GM19438 (cell line): ENCODE measurements at regions not wholly inside any gene's neighbourhood (a gene's known extent, or its start where the extent isn't known, plus 50 kb on each side); places are given as distances from the start of the nearest gene placed in this dataset.
A peak's percentile ranks its signal among the peaks of the same experiment; 100 is the strongest.
"Not testable (repeated sequence)": the region's sequence is repeated elsewhere in the genome, so short reads cannot be mapped to it uniquely, and the experiment has no call there.

Experiments
- ATAC-seq: cut with Tn5 transposase; IDR thresholded peaks from one replicate; pipeline ENCODE4 v1.9.1; 2021; ENCODE audit warnings: low read depth; ENCODE audit not compliant: unreplicated experiment

DNA sequence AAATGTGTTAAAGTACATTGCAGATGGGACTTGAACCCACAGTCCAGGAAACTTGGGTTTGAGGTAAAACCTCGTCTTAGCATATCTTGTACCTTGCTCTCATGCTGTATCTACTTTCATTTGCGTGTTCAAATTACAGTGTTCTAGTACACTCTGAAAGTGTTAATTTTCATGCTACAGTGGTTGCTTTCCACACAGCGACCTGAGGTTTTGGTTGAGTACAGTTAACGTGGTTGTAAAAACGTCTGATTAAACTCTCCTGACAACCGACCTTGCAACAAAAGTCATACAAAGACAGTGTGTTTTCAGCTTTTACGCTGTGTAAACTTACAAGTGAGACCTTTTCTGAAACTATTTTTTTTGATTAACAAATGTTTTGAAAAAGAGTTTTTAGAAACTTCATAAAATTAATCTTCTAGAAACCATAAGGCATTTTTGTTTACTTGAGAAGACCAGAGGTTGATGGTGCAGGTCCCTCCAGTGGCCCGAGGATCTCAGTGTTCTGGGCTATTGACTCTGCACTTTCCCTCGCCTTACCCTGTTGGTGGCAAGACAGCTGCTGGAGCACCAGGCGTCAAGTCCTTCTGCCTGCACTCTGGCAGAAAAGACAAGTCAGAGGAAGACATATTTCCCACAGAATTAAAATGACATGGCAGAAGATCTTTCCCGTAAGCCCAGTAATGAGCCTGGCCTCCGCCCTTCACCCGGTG is 334.0 kb downstream of the THBS2 start:
- ATAC-seq = no peak

DNA sequence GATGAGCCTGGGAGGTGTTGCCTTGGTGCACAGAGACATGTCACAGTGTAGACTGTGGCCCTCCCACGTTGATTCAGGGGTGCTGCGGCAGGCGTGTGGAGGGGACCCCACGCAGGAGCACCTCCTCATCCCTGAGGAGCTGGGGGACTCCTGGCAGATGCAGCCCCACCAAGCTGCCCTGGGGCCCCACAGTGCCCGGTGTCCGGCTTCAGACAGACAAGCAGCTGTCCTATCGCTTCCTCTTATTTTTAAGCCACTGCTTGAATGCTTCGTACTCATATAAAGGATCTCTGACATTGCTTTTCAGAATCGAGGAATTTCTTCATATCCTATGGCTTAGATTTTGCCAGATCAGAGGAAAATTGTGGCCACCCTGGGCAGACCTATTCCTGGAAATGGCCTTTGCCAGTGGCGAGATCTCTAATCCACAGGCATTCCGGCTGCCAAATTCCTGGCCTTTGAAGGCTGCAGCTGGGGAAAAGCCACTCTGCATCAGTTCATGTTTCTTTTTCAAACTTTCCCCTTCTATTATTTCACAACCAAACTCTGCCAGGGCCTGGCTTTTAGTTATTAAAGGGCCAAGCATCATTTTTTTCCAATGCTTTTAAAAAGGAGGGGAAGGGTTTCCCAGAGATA is 337.0 kb downstream of the THBS2 start:
- ATAC-seq = no peak

GRCh38 chr6:168915855-168916254 is 337.8 kb downstream of the THBS2 start:
- no peak for ATAC-seq

DNA sequence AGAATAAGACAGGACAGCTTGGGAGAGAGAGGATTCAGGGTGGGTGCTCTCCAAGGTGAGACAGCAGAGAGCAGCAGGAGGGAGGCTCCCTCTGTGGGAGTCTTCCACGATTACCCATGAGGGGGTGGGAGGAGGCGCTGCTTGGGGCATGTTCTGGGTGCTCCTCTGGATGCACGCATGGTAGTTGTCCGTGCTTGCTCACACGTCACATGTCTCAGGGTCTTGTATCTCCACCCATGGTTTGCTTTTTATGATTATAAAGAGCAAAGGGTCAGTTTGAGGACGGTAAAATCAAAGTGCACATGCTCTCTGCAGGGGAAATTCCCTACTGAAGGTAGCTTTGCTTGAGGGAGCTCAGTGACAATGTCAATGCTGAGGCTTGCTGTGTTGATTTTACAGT is 338.4 kb downstream of the THBS2 start:
- no peak for ATAC-seq

DNA sequence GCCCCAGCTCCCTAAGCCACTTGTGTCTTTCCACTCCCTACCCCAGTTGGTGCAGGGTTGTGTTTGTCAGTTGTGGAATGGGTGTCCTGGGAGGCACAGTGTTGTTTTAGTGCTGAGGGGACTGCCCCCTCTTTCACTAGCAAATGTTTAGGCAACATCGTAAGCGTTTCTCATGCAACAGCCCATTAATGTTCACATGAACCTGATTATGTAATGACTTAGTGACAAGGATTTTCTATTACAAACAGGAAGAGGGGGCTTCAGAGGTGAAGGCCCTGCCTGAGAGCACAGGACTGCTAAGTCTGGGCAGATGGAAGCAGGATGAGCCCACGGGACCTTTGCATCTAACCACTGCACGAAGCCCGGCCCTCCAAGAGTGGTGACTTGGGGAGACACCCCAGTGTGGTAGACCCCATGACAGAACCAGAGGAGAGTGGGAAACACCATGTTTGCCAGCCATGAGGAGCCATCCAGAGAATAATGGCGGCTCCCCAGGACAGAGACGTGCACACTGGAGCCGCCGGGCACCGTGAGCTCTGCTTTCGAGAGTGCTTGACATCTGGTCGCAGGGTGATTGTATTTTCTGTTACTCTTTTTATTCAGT is 339.7 kb downstream of the THBS2 start:
- no peak for ATAC-seq

GRCh38 chr6:168913231-168913865 is 340.3 kb downstream of the THBS2 start:
- not testable (repeated sequence) for ATAC-seq

- no peak for ATAC-seq
These were observed 344.4 kb downstream of the THBS2 start for GRCh38 chr6:168909288-168909687.

DNA sequence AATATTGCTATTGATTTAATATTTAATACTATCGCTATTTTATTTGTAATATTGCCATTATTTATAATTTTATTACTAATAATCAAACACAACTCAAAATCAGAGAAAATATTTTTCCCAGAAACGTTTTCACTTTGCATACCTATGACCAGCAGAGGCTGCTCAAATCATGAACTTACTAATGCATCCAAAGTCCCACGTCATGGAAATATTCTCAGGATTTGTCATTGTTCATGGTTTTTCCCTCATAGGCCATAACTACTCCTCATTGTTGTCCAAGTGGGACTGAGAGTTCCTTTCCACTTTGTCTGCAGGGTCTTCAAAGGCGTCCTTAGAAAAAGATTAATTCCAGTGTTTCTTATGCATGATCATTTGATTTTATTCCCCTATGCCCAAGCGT is 344.8 kb downstream of the THBS2 start:
- ATAC-seq = no peak

- ATAC-seq = no peak
These were observed 345.5 kb downstream of the THBS2 start for GRCh38 chr6:168908166-168908565.

DNA sequence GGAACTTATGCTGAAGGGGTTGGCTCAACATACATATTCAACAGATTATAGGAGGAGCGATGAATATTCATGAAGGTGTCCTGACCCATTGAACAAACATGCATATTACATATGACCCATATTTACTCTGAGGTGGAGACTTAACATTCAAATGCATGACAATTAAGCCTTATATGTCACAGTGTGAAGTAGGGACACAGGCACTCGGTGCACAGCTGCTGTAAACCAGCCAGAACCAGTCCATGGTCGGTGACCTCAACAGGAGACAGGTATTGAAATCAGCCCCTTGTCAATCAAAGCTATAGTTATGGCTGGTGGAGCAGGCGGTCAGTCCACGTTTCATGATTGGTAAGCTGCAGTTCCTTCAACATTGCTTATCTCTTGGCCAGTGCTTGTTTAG is 347.3 kb downstream of the THBS2 start:
- no peak for ATAC-seq

DNA sequence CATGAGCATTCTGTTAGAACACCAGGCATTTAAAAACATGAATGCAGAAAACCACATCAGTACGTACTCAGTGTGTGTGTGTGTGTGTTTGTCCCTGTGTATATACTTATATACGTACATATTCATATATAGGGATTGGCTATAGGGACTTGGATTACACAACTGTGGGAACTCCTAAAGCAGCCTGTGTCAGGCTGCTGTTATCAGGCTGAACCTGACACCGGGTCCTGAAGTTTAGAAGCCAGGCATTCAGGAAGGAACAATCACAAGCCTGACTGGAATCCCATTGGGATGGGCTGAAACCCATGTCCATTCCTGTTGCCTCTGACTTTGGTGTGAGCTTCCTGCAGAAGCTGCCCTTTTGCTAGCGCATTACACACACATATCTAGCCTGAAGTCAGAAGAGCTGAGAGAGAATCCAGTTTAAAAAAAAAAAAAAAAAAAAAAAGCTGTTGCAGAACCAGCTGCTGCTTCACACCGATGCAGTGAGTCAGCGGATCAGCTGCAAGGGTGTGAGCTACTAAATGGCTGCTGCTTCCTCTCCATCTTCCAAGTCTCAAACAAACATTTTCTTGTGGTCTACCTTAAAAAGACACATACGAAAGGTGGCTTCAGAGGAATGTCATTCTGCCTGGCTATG is 348.1 kb downstream of the THBS2 start:
- ATAC-seq = no peak

DNA sequence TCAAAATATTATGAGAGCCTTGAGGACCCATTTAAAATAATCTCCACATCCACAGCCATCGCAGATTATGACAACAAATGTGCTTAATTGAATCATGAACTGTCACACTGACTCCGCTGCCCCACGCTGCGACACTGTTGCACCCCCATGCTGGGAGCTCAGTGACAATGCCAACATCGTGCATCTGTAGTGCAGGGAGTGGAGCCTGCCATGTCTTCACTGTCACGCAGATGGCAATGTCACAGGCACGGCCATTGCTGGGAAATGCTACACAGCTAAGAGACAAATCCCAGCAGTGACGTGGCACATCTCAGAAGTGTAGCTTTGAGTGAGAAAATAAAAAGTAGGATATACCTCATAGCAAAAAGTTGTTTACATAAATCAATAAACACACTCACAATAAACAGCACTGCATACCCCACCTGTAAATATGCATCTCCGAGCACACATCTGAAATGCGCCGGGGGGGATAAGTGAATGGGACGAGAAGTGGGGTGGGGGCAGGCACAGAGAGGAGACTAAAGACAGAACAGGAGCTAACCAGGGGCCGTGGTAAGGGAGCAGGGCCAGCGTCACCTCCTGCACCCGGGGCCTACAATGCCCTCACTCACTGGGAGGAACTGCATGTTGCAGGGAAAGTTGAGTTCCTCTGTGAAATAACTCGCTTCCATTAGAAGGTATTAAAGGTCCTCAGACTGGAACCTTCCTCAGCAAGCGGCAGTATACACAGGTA is 349.9 kb downstream of the THBS2 start:
- ATAC-seq = no peak

- no peak for ATAC-seq
These were observed 351.6 kb downstream of the THBS2 start for GRCh38 chr6:168902075-168902474.

- ATAC-seq = no peak
These were observed 352.6 kb downstream of the THBS2 start for GRCh38 chr6:168901076-168901475.

DNA sequence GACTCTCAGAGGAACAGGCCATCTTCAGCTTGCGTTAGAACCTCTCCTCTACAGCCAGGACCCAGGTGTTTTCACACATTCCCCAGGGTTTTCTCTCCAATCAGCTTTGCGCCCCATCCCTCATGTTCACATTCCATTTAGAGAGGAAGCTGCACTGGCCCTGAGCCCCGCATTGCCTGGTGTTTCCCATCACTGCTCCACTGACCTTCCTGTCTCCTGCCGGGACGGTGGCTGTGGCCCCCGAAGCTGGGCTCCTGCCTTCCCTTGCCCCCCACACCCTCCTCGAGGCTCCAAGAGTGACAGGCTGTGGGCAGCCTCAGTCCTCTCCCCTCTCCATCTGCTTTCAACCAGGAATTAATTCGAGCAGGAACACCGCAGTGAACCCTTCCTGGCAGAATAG is 357.3 kb downstream of the THBS2 start:
- no peak for ATAC-seq

DNA sequence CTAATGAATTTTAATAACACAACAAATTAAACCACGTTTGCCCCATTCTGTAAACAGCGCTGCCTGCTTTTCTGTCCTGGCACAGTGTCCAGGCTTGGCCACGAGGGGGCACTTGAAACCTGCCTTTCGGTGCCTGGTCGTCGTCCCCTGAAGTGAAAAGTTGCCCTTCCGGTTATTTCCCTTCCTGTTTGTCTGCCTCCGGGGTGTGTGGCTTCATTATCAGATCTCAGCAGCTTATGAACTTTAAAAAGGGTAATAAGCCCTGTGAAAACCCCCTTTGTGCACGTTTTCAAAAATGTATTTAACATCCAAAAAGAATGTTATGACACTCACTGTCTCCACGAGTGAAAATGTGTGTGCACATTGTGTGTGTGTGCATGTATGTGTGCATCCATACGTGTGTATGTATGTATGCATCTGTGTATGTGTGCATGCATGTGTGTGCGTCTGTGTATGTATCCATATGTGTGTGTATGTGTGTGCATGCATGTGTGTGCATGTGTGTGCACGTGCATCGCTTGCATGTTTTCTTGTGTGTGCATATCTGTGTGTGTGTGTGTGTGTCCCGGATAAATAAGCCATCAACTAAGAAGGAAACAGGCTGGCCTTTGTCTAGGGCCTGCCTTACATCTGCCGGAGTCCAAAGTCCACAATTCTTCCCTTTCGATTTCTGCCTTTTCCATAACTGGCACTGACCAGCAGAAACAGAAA is 358.4 kb downstream of the THBS2 start:
- ATAC-seq = peak; percentile 95

- ATAC-seq = no peak
These were observed 361.6 kb downstream of the THBS2 start for GRCh38 chr6:168892031-168892430.

DNA sequence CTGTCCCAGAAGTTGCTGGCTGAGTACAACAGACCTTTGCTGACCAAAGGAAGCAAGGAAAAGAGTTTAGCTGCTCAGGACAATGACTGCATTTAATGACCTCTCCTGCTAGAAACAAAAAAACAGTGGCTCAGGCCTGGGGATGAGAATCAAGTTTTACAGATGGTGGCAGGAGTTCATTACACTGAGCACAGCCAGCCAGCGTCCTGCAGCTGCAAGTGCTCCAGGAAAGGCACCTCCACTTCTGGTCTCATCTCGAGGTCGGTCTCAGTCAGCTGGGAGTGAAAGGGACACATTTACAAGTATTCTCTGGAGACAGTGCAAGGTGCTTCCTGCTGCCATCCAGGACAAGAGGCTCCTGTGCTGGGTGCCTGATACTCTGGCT is 362.7 kb downstream of the THBS2 start:
- ATAC-seq = no peak

GRCh38 chr6:168890306-168890980 is 363.2 kb downstream of the THBS2 start:
- ATAC-seq = no peak
